LNCAP (cell line): ENCODE measurements at regions not wholly inside any gene's neighbourhood (a gene's known extent, or its start where the extent isn't known, plus 50 kb on each side); places are given as distances from the start of the nearest gene placed in this dataset.

Experiments used
- CTCF ChIP-seq: fragments of 450-650 bp; IDR thresholded peaks from 2 replicates; pipeline ENCODE4 v1.5.1; 2017; ENCODE audit warnings: mild to moderate bottlenecking

GRCh38 chr2:64342195-64343099 lies 111.5 kb upstream of the LGALSL start:
- no peak for TF ChIP-seq CTCF

GRCh38 chr2:64344999-64345576 lies 108.9 kb upstream of the LGALSL start:
- no peak for TF ChIP-seq CTCF

GRCh38 chr2:64345998-64346397 lies 108.0 kb upstream of the LGALSL start:
- TF ChIP-seq CTCF = no peak

GRCh38 chr2:64348386-64349130 lies 105.4 kb upstream of the LGALSL start:
- no peak for TF ChIP-seq CTCF

GRCh38 chr2:64349131-64349530 lies 104.8 kb upstream of the LGALSL start:
- no peak for TF ChIP-seq CTCF

- no peak for TF ChIP-seq CTCF
Observed at GRCh38 chr2:64350996-64351395, 103.0 kb upstream of the LGALSL start.

- no peak for TF ChIP-seq CTCF
Observed at GRCh38 chr2:64352292-64352691, 101.7 kb upstream of the LGALSL start.
